ENCODE measurements at regions not wholly inside any gene's neighbourhood (a gene's known extent, or its start where the extent isn't known, plus 50 kb on each side); places are given as distances from the start of the nearest gene placed in this dataset.

- H3K56ac ChIP-seq (ENCODE audit: insufficient read length, low read depth, low read length): no peak overlapping the region
- H3K27me3 ChIP-seq (ENCODE audit: insufficient read depth, low read length): no peaks in the 10 kb centered on the region
- no peak overlapping the region; a peak in 1 of 7 replicates for H3K27ac Mint-ChIP-seq
- no peak overlapping the region for H3K4ac ChIP-seq (ENCODE audit: low read depth, low read length)
- no CpG with 5 or more reads among the region's 4 CpGs for WGBS (ENCODE audit: extremely low coverage, insufficient read length, low lambda C conversion rate)
- no peak overlapping the region for H3K4me2 ChIP-seq (ENCODE audit: insufficient read depth, insufficient read length, low read length)
- no peak overlapping the region for H2BK5ac ChIP-seq (ENCODE audit: insufficient read length, low read length)
- TF ChIP-seq, protein P1, sequence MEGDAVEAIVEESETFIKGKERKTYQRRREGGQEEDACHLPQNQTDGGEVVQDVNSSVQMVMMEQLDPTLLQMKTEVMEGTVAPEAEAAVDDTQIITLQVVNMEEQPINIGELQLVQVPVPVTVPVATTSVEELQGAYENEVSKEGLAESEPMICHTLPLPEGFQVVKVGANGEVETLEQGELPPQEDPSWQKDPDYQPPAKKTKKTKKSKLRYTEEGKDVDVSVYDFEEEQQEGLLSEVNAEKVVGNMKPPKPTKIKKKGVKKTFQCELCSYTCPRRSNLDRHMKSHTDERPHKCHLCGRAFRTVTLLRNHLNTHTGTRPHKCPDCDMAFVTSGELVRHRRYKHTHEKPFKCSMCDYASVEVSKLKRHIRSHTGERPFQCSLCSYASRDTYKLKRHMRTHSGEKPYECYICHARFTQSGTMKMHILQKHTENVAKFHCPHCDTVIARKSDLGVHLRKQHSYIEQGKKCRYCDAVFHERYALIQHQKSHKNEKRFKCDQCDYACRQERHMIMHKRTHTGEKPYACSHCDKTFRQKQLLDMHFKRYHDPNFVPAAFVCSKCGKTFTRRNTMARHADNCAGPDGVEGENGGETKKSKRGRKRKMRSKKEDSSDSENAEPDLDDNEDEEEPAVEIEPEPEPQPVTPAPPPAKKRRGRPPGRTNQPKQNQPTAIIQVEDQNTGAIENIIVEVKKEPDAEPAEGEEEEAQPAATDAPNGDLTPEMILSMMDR (conservative IDR thresholded peaks at IDR 0.05): no peak
- no peak overlapping the region for H4K5ac ChIP-seq (ENCODE audit: insufficient read length, low read depth, low read length)
- peaks cover 4% of the 10 kb centered on the region; the same call in 1 of the 2 replicates for H3K4me1 ChIP-seq (ENCODE audit: insufficient read depth, low read length)
- no peak overlapping the region for H3K14ac ChIP-seq (ENCODE audit: insufficient read depth, low read length)
- H3K9me3 ChIP-seq (ENCODE audit: control insufficient read depth, low read depth, low read length): no peaks in the 10 kb centered on the region
- no peak overlapping the region for H3K18ac ChIP-seq (ENCODE audit: insufficient read length, low read depth, low read length)
- no peaks in the 10 kb centered on the region for H3K9me3 Mint-ChIP-seq
- no peaks in the 10 kb centered on the region for H3K79me1 ChIP-seq (ENCODE audit: insufficient read depth, low read depth, low read length, poor library complexity, severe bottlenecking)
- no peak overlapping the region for H3K23ac ChIP-seq (ENCODE audit: insufficient read length, low read depth, low read length)
- H2BK12ac ChIP-seq (ENCODE audit: insufficient read length, low read depth, low read length): no peak overlapping the region
- H2BK20ac ChIP-seq (ENCODE audit: low read depth, low read length, poor library complexity, severe bottlenecking): no peak overlapping the region
- H3T11ph ChIP-seq (ENCODE audit: low read length): no peak overlapping the region
- no peaks in the 10 kb centered on the region for H3K79me2 ChIP-seq (ENCODE audit: insufficient read depth, low read length)
- H3K23me2 ChIP-seq (ENCODE audit: insufficient read length, low read depth, low read length, poor library complexity, severe bottlenecking): no peaks in the 10 kb centered on the region
- no peak overlapping the region for H3K27ac ChIP-seq (ENCODE audit: insufficient read length, low read depth, low read length)
- H3K4me3 Mint-ChIP-seq: no peak overlapping the region
- peaks cover 31 to 34% of the 10 kb centered on the region in 2 experiments for H3K4me1 Mint-ChIP-seq
- no peak overlapping the region for H2AK5ac ChIP-seq (ENCODE audit: insufficient read length, low read length)
- H2BK15ac ChIP-seq (ENCODE audit: low read depth, low read length): no peak overlapping the region
- DNase-seq: no peak
- no peak overlapping the region for H4K91ac ChIP-seq (ENCODE audit: insufficient read length, low read depth, low read length)
- H3K27me3 Mint-ChIP-seq (ENCODE audit: low read depth): no peaks in the 10 kb centered on the region
- H2AFZ ChIP-seq (ENCODE audit: low read length): no peak overlapping the region
- H3K9ac ChIP-seq (ENCODE audit: extremely low read depth, insufficient read length, low read length): no peak overlapping the region
- H2BK120ac ChIP-seq (ENCODE audit: low read depth, low read length, poor library complexity, severe bottlenecking): no peak overlapping the region
- H4K20me1 ChIP-seq (ENCODE audit: control insufficient read depth, insufficient read depth, insufficient read length): no peaks in the 10 kb centered on the region
- H4K8ac ChIP-seq (replicated peaks; ENCODE audit: insufficient read length, low read depth, low read length): no peak overlapping the region
- no peaks in the 10 kb centered on the region for H3K36me3 Mint-ChIP-seq (ENCODE audit: insufficient read depth in 1 of 3, low read depth in 3 of 3)
These were observed 120.9 kb upstream of the ZNF217 start for GRCh38 chr20:53714524-53714923.
